Peyer's patch (tissue), 4 donors: ENCODE measurements at regions not wholly inside any gene's neighbourhood (a gene's known extent, or its start where the extent isn't known, plus 50 kb on each side); places are given as distances from the start of the nearest gene placed in this dataset.

Experiments used
- CTCF ChIP-seq, 6 experiments: fragments of 450-650 bp in 4 of 6; fragments of 200-600 bp in 2 of 6; sonication (generic) in 1 of 6; IDR thresholded peaks; one replicate each; pipeline ENCODE4 v1.5.1; 2017 to 2019; ENCODE audit warnings: antibody characterized with exemption in 6 of 6, mild to moderate bottlenecking in 3 of 6, moderate library complexity in 1 of 6
- POLR2A ChIP-seq, 2 donors: fragments of 450-650 bp; IDR thresholded peaks; one replicate each; pipeline ENCODE4 v1.5.1; 2017; ENCODE audit warnings: antibody characterized with exemption in 2 of 2, mild to moderate bottlenecking in 2 of 2, moderate library complexity in 2 of 2

GRCh38 chr12:18888047-18888446 lies 150.1 kb downstream of the CAPZA3 start:
- TF ChIP-seq CTCF (IDR thresholded peaks at IDR 0.05) (no peak), POLR2A (IDR thresholded peaks at IDR 0.05) (no peak)
